IMR-90 (cell line): ENCODE measurements at regions not wholly inside any gene's neighbourhood (a gene's known extent, or its start where the extent isn't known, plus 50 kb on each side); places are given as distances from the start of the nearest gene placed in this dataset.

Experiments
- ATAC-seq: fragments of 200-7000 bp; cut with Tn5 transposase; 2 replicates; pipeline ENCODE4 v1.9.1; 2020; ENCODE audit warnings: low read depth, mild to moderate bottlenecking, moderate library complexity
- BruUV-seq: library from RNA; stranded (reverse); fragments of 400-500 nt; replicated peaks from 2 replicates; lab custom pipeline; 2021; lab: Mats Ljungman, UMichigan
- CTCF ChIA-PET: fragments of 300-600 bp; formaldehyde crosslinking; extraction: SDS; loops from one replicate; lab custom pipeline; 2021; ENCODE audit warnings: antibody characterized with exemption; lab: Yijun Ruan, JAX
- POLR2A ChIA-PET: fragments of 300-600 bp; sonication (Branson Sonifier 250); formaldehyde crosslinking; loops from one replicate; lab custom pipeline; 2022; ENCODE audit warnings: antibody characterized with exemption; ENCODE audit not compliant: unreplicated experiment; lab: Charles Lee
- DNase-seq: peaks from one replicate; pipeline ENCODE4 v3.0.0; 2013
- H2AFZ ChIP-seq: replicated peaks from 2 replicates; pipeline ENCODE3; 2013; ENCODE audit warnings: low read length, mild to moderate bottlenecking; ENCODE audit not compliant: poor library complexity
- H2AK5ac ChIP-seq: 2 replicates; pipeline ENCODE4 v1.6.1; 2013; ENCODE audit warnings: low read depth, low read length, inconsistent platforms
- H2AK9ac ChIP-seq: replicated peaks from 2 replicates; pipeline ENCODE3; 2013; ENCODE audit warnings: mild to moderate bottlenecking, low read depth, low read length, moderate library complexity; ENCODE audit not compliant: poor library complexity
- H2BK120ac ChIP-seq: 2 replicates; pipeline ENCODE4 v1.6.1; 2013; ENCODE audit warnings: low read depth, low read length, inconsistent platforms
- H2BK15ac ChIP-seq: 3 replicates; pipeline ENCODE4 v1.6.1; 2013; ENCODE audit warnings: low read depth, low read length, inconsistent platforms
- H2BK20ac ChIP-seq: 2 replicates; pipeline ENCODE4 v1.6.1; 2013; ENCODE audit warnings: low read depth, mild to moderate bottlenecking, inconsistent platforms, low read length, moderate library complexity
- H2BK5ac ChIP-seq: 2 replicates; pipeline ENCODE4 v1.6.1; 2013; ENCODE audit warnings: mild to moderate bottlenecking, low read depth, low read length, inconsistent platforms; ENCODE audit not compliant: poor library complexity, severe bottlenecking
- H3K14ac ChIP-seq: replicated peaks from 2 replicates; pipeline ENCODE4 v1.6.1; 2013; ENCODE audit warnings: low read depth, low read length, inconsistent platforms
- H3K18ac ChIP-seq: 2 replicates; pipeline ENCODE4 v1.6.1; 2013; ENCODE audit warnings: low read depth, low read length, control low read depth
- H3K23ac ChIP-seq: 2 replicates; pipeline ENCODE4 v1.6.1; 2013; ENCODE audit warnings: low read depth, low read length, inconsistent platforms
- H3K27ac ChIP-seq: 2 replicates; pipeline ENCODE4 v1.5.1; 2013; ENCODE audit warnings: mild to moderate bottlenecking, control low read depth, low read length; ENCODE audit not compliant: insufficient read depth
- H3K27me3 ChIP-seq: 2 replicates; pipeline ENCODE4 v1.6.1; 2013; ENCODE audit warnings: low read length; ENCODE audit not compliant: control insufficient read depth, insufficient read depth
- H3K36me3 ChIP-seq: 2 replicates; pipeline ENCODE4 v1.6.1; 2013; ENCODE audit warnings: low read length, mixed read lengths; ENCODE audit not compliant: control insufficient read depth, insufficient read depth
- H3K4ac ChIP-seq: 2 replicates; pipeline ENCODE4 v1.6.1; 2013; ENCODE audit warnings: low read depth, low read length, inconsistent platforms
- H3K4me1 ChIP-seq: 2 replicates; pipeline ENCODE4 v1.6.1; 2013; ENCODE audit warnings: low read length, mixed read lengths; ENCODE audit not compliant: control insufficient read depth, insufficient read depth
- H3K4me2 ChIP-seq: 2 replicates; pipeline ENCODE4 v1.6.1; 2013; ENCODE audit warnings: low read depth, mild to moderate bottlenecking, control low read depth, low read length, moderate library complexity
- H3K4me3 ChIP-seq: 2 replicates; pipeline ENCODE4 v1.5.1; 2013; ENCODE audit warnings: low read depth, mild to moderate bottlenecking, control low read depth, low read length, moderate library complexity; ENCODE audit not compliant: insufficient read depth
- H3K56ac ChIP-seq: 2 replicates; pipeline ENCODE4 v1.6.1; 2013; ENCODE audit warnings: low read length, inconsistent platforms; ENCODE audit not compliant: insufficient read depth; ENCODE audit errors: extremely low read depth
- H3K79me1 ChIP-seq, 2 experiments: 2 replicates each; pipeline ENCODE4 v1.6.1; 2013; ENCODE audit warnings: low read length in 2 of 2, inconsistent platforms in 1 of 2, low read depth in 1 of 2
- H3K9ac ChIP-seq: 2 replicates; pipeline ENCODE4 v1.6.1; 2013; ENCODE audit warnings: low read depth, low read length, control low read depth
- H3K9me1 ChIP-seq: 2 replicates; pipeline ENCODE4 v1.6.1; 2013; ENCODE audit warnings: low read length, inconsistent platforms; ENCODE audit not compliant: insufficient read depth
- H3K9me3 ChIP-seq: 2 replicates; pipeline ENCODE4 v1.6.1; 2013; ENCODE audit warnings: low read length; ENCODE audit not compliant: control insufficient read depth, insufficient read depth
- H4K20me1 ChIP-seq: 2 replicates; pipeline ENCODE4 v1.6.1; 2013; ENCODE audit warnings: low read length, inconsistent platforms; ENCODE audit not compliant: insufficient read depth
- H4K5ac ChIP-seq: 2 replicates; pipeline ENCODE4 v1.6.1; 2013; ENCODE audit warnings: mild to moderate bottlenecking, low read depth, low read length, control low read depth
- H4K8ac ChIP-seq, 2 experiments: 2 replicates each; pipeline ENCODE4 v1.6.1; 2013; ENCODE audit warnings: low read depth in 2 of 2, low read length in 2 of 2, control low read depth in 1 of 2, inconsistent platforms in 1 of 2
- H4K91ac ChIP-seq: 2 replicates; pipeline ENCODE4 v1.6.1; 2013; ENCODE audit warnings: low read depth, low read length, inconsistent platforms; ENCODE audit not compliant: insufficient read depth
- BHLHE40 ChIP-seq: fragments of 150-350 bp; IDR thresholded peaks from 2 replicates; pipeline ENCODE4 v1.6.1; 2016; ENCODE audit warnings: mild to moderate bottlenecking, low read depth, low read length
- FOS ChIP-seq: fragments of 150-350 bp; IDR thresholded peaks from 2 replicates; pipeline ENCODE4 v1.6.1; 2016; ENCODE audit warnings: low read depth, low read length
- MAFK ChIP-seq: IDR thresholded peaks from 2 replicates; pipeline ENCODE4 v1.6.1; 2012; ENCODE audit warnings: low read depth, low read length, improper control_type of control experiment
- MAZ ChIP-seq: IDR thresholded peaks from 2 replicates; pipeline ENCODE4 v1.6.1; 2012; ENCODE audit warnings: low read depth, mild to moderate bottlenecking, low read length, improper control_type of control experiment, moderate library complexity, borderline replicate concordance
- NFE2L2 ChIP-seq: fragments of 150-350 bp; IDR thresholded peaks from 2 replicates; pipeline ENCODE4 v1.6.1; 2016; ENCODE audit warnings: low read depth, mild to moderate bottlenecking, low read length
- RAD21 ChIP-seq: IDR thresholded peaks from 2 replicates; pipeline ENCODE4 v1.6.1; 2012; ENCODE audit warnings: low read length, improper control_type of control experiment
- RFX5 ChIP-seq: IDR thresholded peaks from 2 replicates; pipeline ENCODE4 v1.8.0; 2012; ENCODE audit warnings: low read depth, mild to moderate bottlenecking, low read length, moderate library complexity
- SMC3 ChIP-seq: fragments of 150-350 bp; IDR thresholded peaks from 2 replicates; pipeline ENCODE4 v1.6.1; 2016; ENCODE audit warnings: low read depth, mild to moderate bottlenecking, antibody characterized with exemption, low read length, moderate library complexity
- WGBS, 2 experiments: methylation state at CpG; one replicate each; pipeline versions ENCODE4 v1.1.5 to v1.1.7; 2013; ENCODE audit warnings: missing lambda C conversion rate in 2 of 2; ENCODE audit not compliant: insufficient read length in 1 of 2; ENCODE audit errors: extremely low coverage in 2 of 2; 5-methylcytosine and 5-hydroxymethylcytosine counted together
- dilution Hi-C: fragments of 300-500 bp; cut with HindIII; formaldehyde crosslinking; loops from one replicate; pipeline ENCODE4 v1.14.3; 2018; ENCODE audit warnings: low sequenced_read_pairs; ENCODE audit not compliant: unreplicated experiment
- in situ Hi-C: fragments of 300-500 bp; cut with MboI; formaldehyde crosslinking; loops from 3 replicates; pipeline ENCODE4 v1.14.3; 2019; ENCODE audit warnings: low sequenced_read_pairs, inconsistent platforms, mixed read lengths
- intact Hi-C: fragments of 100-400 bp; cut with micrococcal nuclease; formaldehyde crosslinking; loops from 2 replicates; pipeline ENCODE4 v1.10.0; 2022
- TF ChIP-seq, protein P1 (sequence below): fragments of 150-350 bp; IDR thresholded peaks from 2 replicates; pipeline ENCODE4 v1.6.1; 2017; ENCODE audit warnings: mild to moderate bottlenecking, antibody characterized with exemption, low read length, low read depth
- TF ChIP-seq, protein P2 (sequence below): fragments of 150-350 bp; IDR thresholded peaks from 2 replicates; pipeline ENCODE4 v1.6.1; 2016; ENCODE audit warnings: low read depth, mild to moderate bottlenecking, low read length, moderate library complexity, borderline replicate concordance
- TF ChIP-seq, protein P3 (sequence below): conservative IDR thresholded peaks from 2 replicates; pipeline ENCODE4 v1.5.1; 2012; ENCODE audit warnings: mild to moderate bottlenecking, low read depth, low read length, improper control_type of control experiment

DNA sequence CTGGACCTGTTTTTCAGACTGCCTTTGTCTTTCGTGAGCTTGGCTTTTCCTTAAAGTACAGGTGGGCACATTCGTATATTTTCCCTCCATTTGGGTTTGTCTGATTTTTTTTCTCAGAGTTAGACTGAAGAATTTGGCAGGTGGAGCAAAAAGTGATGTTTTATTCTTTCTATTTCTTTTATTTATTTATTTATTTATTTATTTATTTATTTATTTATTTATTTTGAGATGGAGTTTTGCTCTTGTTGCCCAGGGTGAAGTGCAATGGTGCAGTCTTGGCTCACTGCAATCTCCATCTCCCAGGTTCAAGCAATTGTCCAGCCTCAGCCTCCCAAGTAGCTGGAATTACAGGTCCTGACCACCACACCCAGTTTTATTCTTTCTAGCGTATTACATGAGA, 1805.1 kb upstream of the WWC1 start:
- no peaks in the 10 kb centered on the region for H3K36me3 ChIP-seq

More for the DNA sequence above, 1805.1 kb upstream of the WWC1 start:
- H2BK15ac ChIP-seq = no peak overlapping the region
- ChIA-PET CTCF (interaction anchor here (0.7 kb wide), 1 partner anchor 110 kb away, joined by 4 read pairs; no protein-coding TSS in a partner anchor), POLR2A (no interaction called here)
- no peaks in the 10 kb centered on the region for H3K9me1 ChIP-seq
- TF ChIP-seq MAZ (no peak), FOS (no peak), NFE2L2 (no peak), RFX5 (no peak), RAD21 (no peak), MAFK (no peak), BHLHE40 (no peak), SMC3 (no peak)
- TF ChIP-seq, protein P1, sequence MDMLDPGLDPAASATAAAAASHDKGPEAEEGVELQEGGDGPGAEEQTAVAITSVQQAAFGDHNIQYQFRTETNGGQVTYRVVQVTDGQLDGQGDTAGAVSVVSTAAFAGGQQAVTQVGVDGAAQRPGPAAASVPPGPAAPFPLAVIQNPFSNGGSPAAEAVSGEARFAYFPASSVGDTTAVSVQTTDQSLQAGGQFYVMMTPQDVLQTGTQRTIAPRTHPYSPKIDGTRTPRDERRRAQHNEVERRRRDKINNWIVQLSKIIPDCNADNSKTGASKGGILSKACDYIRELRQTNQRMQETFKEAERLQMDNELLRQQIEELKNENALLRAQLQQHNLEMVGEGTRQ = no peak
- TF ChIP-seq, protein P2, sequence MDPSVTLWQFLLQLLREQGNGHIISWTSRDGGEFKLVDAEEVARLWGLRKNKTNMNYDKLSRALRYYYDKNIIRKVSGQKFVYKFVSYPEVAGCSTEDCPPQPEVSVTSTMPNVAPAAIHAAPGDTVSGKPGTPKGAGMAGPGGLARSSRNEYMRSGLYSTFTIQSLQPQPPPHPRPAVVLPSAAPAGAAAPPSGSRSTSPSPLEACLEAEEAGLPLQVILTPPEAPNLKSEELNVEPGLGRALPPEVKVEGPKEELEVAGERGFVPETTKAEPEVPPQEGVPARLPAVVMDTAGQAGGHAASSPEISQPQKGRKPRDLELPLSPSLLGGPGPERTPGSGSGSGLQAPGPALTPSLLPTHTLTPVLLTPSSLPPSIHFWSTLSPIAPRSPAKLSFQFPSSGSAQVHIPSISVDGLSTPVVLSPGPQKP = no peak
- TF ChIP-seq, protein P3, sequence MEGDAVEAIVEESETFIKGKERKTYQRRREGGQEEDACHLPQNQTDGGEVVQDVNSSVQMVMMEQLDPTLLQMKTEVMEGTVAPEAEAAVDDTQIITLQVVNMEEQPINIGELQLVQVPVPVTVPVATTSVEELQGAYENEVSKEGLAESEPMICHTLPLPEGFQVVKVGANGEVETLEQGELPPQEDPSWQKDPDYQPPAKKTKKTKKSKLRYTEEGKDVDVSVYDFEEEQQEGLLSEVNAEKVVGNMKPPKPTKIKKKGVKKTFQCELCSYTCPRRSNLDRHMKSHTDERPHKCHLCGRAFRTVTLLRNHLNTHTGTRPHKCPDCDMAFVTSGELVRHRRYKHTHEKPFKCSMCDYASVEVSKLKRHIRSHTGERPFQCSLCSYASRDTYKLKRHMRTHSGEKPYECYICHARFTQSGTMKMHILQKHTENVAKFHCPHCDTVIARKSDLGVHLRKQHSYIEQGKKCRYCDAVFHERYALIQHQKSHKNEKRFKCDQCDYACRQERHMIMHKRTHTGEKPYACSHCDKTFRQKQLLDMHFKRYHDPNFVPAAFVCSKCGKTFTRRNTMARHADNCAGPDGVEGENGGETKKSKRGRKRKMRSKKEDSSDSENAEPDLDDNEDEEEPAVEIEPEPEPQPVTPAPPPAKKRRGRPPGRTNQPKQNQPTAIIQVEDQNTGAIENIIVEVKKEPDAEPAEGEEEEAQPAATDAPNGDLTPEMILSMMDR = no peak
- no peaks in the 10 kb centered on the region for H3K4me1 ChIP-seq
- dilution Hi-C loops = no loop called here
- no peaks in the 10 kb centered on the region for H4K20me1 ChIP-seq
- H3K27ac ChIP-seq = no peak overlapping the region
- no peak overlapping the region for H2AK5ac ChIP-seq
- H3K4ac ChIP-seq = no peak overlapping the region
- no peak overlapping the region for H3K4me3 ChIP-seq
- no peak for ATAC-seq
- H3K56ac ChIP-seq = no peak overlapping the region
- H3K27me3 ChIP-seq = no peaks in the 10 kb centered on the region
- no peak overlapping the region for H4K91ac ChIP-seq
- in situ Hi-C loops = no loop called here
- no peaks in the 10 kb centered on the region for H3K79me1 ChIP-seq
- no peak overlapping the region for H2BK20ac ChIP-seq
- H2BK5ac ChIP-seq = no peak overlapping the region
- H3K23ac ChIP-seq = no peak overlapping the region
- no peak overlapping the region for H3K9ac ChIP-seq
- no peak overlapping the region for H2AFZ ChIP-seq
- no peak overlapping the region for H4K5ac ChIP-seq
- no peak for DNase-seq
- no peak overlapping the region for H2BK120ac ChIP-seq
- intact Hi-C loops = no loop called here
- H3K14ac ChIP-seq = no peak overlapping the region
- no peak overlapping the region for H4K8ac ChIP-seq
- H3K4me2 ChIP-seq = no peak overlapping the region
- no TSS peak for BruUV-seq
- no CpG with 5 or more reads among the region's 3 CpGs for WGBS, 2 experiments
- peaks cover 8% of the 10 kb centered on the region for H3K9me3 ChIP-seq
- H3K18ac ChIP-seq = no peak overlapping the region
- H2AK9ac ChIP-seq = no peak overlapping the region
